ENCODE measurements at regions not wholly inside any gene's neighbourhood (a gene's known extent, or its start where the extent isn't known, plus 50 kb on each side); places are given as distances from the start of the nearest gene placed in this dataset.

DNA sequence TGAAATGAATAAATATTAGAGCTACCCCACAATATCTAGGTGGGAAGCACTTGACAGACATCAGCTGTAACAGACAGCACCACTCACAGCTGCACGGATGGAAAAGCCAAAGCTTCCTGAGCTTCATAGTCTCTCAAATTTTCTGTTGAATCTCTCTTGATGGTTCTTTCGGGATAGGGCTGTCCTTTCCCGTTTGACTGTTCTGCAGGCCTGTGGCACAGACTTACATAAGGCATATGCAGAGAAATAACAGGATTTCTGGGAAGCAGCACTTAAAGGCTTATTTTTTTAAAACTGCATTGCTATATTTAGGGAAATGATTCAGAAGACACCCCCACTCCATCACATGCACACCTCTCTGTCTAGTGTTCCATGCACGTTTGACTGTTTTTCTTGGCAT lies 77.5 kb downstream of the ZNF648 start:
- no peak for TF ChIP-seq CREB1 (IDR thresholded peaks at IDR 0.05; ENCODE audit: low read depth)
- TF ChIP-seq EP300 (IDR thresholded peaks at IDR 0.05; ENCODE audit: borderline replicate concordance): no peak
- no peak for TF ChIP-seq USF1 (IDR thresholded peaks at IDR 0.05)
- no peak for TF ChIP-seq CEBPB (IDR thresholded peaks at IDR 0.05)
- TF ChIP-seq, protein P1, sequence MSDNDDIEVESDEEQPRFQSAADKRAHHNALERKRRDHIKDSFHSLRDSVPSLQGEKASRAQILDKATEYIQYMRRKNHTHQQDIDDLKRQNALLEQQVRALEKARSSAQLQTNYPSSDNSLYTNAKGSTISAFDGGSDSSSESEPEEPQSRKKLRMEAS (IDR thresholded peaks at IDR 0.05): no peak
- TF ChIP-seq TEAD4 (IDR thresholded peaks at IDR 0.05): no peak
- no peak for TF ChIP-seq TAF1 (IDR thresholded peaks at IDR 0.05; ENCODE audit: low read depth)
- TF ChIP-seq, protein P2, sequence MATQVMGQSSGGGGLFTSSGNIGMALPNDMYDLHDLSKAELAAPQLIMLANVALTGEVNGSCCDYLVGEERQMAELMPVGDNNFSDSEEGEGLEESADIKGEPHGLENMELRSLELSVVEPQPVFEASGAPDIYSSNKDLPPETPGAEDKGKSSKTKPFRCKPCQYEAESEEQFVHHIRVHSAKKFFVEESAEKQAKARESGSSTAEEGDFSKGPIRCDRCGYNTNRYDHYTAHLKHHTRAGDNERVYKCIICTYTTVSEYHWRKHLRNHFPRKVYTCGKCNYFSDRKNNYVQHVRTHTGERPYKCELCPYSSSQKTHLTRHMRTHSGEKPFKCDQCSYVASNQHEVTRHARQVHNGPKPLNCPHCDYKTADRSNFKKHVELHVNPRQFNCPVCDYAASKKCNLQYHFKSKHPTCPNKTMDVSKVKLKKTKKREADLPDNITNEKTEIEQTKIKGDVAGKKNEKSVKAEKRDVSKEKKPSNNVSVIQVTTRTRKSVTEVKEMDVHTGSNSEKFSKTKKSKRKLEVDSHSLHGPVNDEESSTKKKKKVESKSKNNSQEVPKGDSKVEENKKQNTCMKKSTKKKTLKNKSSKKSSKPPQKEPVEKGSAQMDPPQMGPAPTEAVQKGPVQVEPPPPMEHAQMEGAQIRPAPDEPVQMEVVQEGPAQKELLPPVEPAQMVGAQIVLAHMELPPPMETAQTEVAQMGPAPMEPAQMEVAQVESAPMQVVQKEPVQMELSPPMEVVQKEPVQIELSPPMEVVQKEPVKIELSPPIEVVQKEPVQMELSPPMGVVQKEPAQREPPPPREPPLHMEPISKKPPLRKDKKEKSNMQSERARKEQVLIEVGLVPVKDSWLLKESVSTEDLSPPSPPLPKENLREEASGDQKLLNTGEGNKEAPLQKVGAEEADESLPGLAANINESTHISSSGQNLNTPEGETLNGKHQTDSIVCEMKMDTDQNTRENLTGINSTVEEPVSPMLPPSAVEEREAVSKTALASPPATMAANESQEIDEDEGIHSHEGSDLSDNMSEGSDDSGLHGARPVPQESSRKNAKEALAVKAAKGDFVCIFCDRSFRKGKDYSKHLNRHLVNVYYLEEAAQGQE (IDR thresholded peaks at IDR 0.05; ENCODE audit: low read depth): no peak
- TF ChIP-seq YY1 (IDR thresholded peaks at IDR 0.05; ENCODE audit: low read depth): no peak
- no peak for TF ChIP-seq NFIC (IDR thresholded peaks at IDR 0.05)

Measured in Ishikawa (cell line).